GM12878 (cell line): ENCODE measurements at regions not wholly inside any gene's neighbourhood (a gene's known extent, or its start where the extent isn't known, plus 50 kb on each side); places are given as distances from the start of the nearest gene placed in this dataset.

ENCODE experiments used
- ATAC-seq: fragments of 200-7000 bp; cut with Tn5 transposase; 3 replicates; pipeline ENCODE4 v1.9.1; 2020; ENCODE audit warnings: mild to moderate bottlenecking, moderate library complexity
- BruUV-seq: library from RNA; stranded (reverse); fragments of 400-500 nt; replicated peaks from 2 replicates; lab custom pipeline; 2021; lab: Mats Ljungman, UMichigan
- CTCF ChIA-PET: fragments of 300-600 bp; sonication (Branson Sonifier 250); formaldehyde crosslinking; extraction: SDS; loops from one replicate; lab custom pipeline; 2021; ENCODE audit warnings: inconsistent platforms; lab: Yijun Ruan, JAX
- POLR2A ChIA-PET: fragments of 350-600 bp; formaldehyde crosslinking; extraction: SDS; loops from one replicate; lab custom pipeline; 2021; ENCODE audit warnings: inconsistent platforms; lab: Charles Lee
- RAD21 ChIA-PET: fragments of 300-600 bp; sonication (Branson Sonifier 250); formaldehyde crosslinking; loops from one replicate; lab custom pipeline; 2023; ENCODE audit warnings: antibody characterized with exemption; ENCODE audit not compliant: unreplicated experiment; lab: Charles Lee
- SMC1A ChIA-PET: fragments of 300-600 bp; sonication (Branson Sonifier 250); formaldehyde crosslinking; loops from one replicate; lab custom pipeline; 2023; ENCODE audit not compliant: unreplicated experiment, uncharacterized antibody; lab: Charles Lee
- DNase-seq: peaks from one replicate; pipeline ENCODE4 v3.0.0-alpha.2; 2011; ENCODE audit warnings: low read depth, low spot score
- FAIRE-seq: peaks from 3 replicates; lab custom pipeline; 2011; peaks lifted over from hg19 to GRCh38; lab: Jason Lieb, UNC
- H2AFZ ChIP-seq: 2 replicates; pipeline ENCODE4 v1.6.0; 2011; ENCODE audit warnings: low read depth, low read length, control low read depth; ENCODE audit not compliant: control insufficient read depth
- H3K27ac ChIP-seq: 2 replicates; pipeline ENCODE4 v1.5.1; 2011; ENCODE audit warnings: control low read depth; ENCODE audit not compliant: control insufficient read depth, insufficient read depth
- H3K27me3 ChIP-seq, 2 experiments: replicated peaks in 1 of 2; 2 replicates each; pipeline versions ENCODE4 v1.6.0 to v1.6.1; 2011; ENCODE audit warnings: low read length in 1 of 2; ENCODE audit not compliant: control insufficient read depth in 2 of 2, insufficient read depth in 2 of 2
- H3K36me3 ChIP-seq, 2 experiments: 2 replicates each; pipeline ENCODE4 v1.5.1; 2011; ENCODE audit warnings: low read length in 1 of 2; ENCODE audit not compliant: control insufficient read depth in 2 of 2, insufficient read depth in 2 of 2
- H3K4me1 ChIP-seq: 2 replicates; pipeline ENCODE4 v1.6.1; 2011; ENCODE audit warnings: mild to moderate bottlenecking, low read length, moderate library complexity, mixed read lengths; ENCODE audit not compliant: control insufficient read depth, insufficient read depth
- H3K4me2 ChIP-seq: 2 replicates; pipeline ENCODE4 v1.6.0; 2011; ENCODE audit warnings: control low read depth; ENCODE audit not compliant: control insufficient read depth, insufficient read depth
- H3K4me3 ChIP-seq: fragments of 200-600 bp; sonication (generic); 2 replicates; pipeline ENCODE4 v1.5.1; 2016
- H3K79me2 ChIP-seq: 2 replicates; pipeline ENCODE4 v1.6.0; 2011; ENCODE audit warnings: low read length; ENCODE audit not compliant: control insufficient read depth, insufficient read depth
- H3K9ac ChIP-seq: 2 replicates; pipeline ENCODE4 v1.8.0; 2011; ENCODE audit warnings: low read length, control low read depth, mixed read lengths; ENCODE audit not compliant: control insufficient read depth, insufficient read depth
- H3K9me3 ChIP-seq: replicated peaks from 3 replicates; pipeline ENCODE4 v1.5.1; 2011; ENCODE audit warnings: mild to moderate bottlenecking, low read length; ENCODE audit not compliant: control insufficient read depth, insufficient read depth
- H4K20me1 ChIP-seq: 2 replicates; pipeline ENCODE4 v1.6.0; 2011; ENCODE audit not compliant: control insufficient read depth, insufficient read depth
- BCL3 ChIP-seq: IDR thresholded peaks from 2 replicates; pipeline ENCODE4 v1.6.1; 2011; ENCODE audit warnings: borderline replicate concordance, low read depth, mild to moderate bottlenecking, moderate library complexity, low read length; ENCODE audit not compliant: insufficient read depth, poor library complexity, severe bottlenecking
- CBFB ChIP-seq: IDR thresholded peaks from 2 replicates; pipeline ENCODE4 v1.6.1; 2016; ENCODE audit warnings: antibody characterized with exemption, low read depth
- CHD1 ChIP-seq: IDR thresholded peaks from 2 replicates; pipeline ENCODE4 v1.6.1; 2012; ENCODE audit warnings: low read depth, low read length, improper control_type of control experiment
- CHD2 ChIP-seq: IDR thresholded peaks from 2 replicates; pipeline ENCODE4 v1.6.1; 2011; ENCODE audit warnings: low read depth, low read length, improper control_type of control experiment, borderline replicate concordance
- CREM ChIP-seq: IDR thresholded peaks from 2 replicates; pipeline ENCODE4 v1.6.1; 2014; ENCODE audit warnings: antibody characterized with exemption, low read depth
- CTCF ChIP-seq, 3 experiments: IDR thresholded peaks in 2 of 3; conservative IDR thresholded peaks in 1 of 3; 2 replicates each; pipeline ENCODE4 v1.5.1; 2011; ENCODE audit warnings: low read depth in 3 of 3, low read length in 3 of 3, mild to moderate bottlenecking in 3 of 3, control low read depth in 2 of 3, moderate library complexity in 2 of 3, inconsistent platforms in 1 of 3, mixed read lengths in 1 of 3; ENCODE audit not compliant: control insufficient read depth in 2 of 3, insufficient read depth in 1 of 3; ENCODE audit errors: extremely low read depth in 1 of 3
- CUX1 ChIP-seq: IDR thresholded peaks from 2 replicates; pipeline ENCODE4 v1.6.1; 2012; ENCODE audit warnings: improper control_type of control experiment, low read depth, low read length; ENCODE audit not compliant: insufficient replicate concordance
- GATAD2B ChIP-seq: fragments of 450-650 bp; conservative IDR thresholded peaks from 2 replicates; pipeline ENCODE4 v1.6.1; 2017; ENCODE audit warnings: low read depth, mild to moderate bottlenecking, moderate library complexity
- HDAC6 ChIP-seq: fragments of 200-600 bp; sonication (generic); IDR thresholded peaks from one replicate; pipeline ENCODE4 v1.8.0; 2017; ENCODE audit warnings: antibody characterized with exemption; ENCODE audit not compliant: unreplicated experiment
- NFIC ChIP-seq: IDR thresholded peaks from 2 replicates; pipeline ENCODE4 v1.6.1; 2012; ENCODE audit warnings: low read depth, mild to moderate bottlenecking, inconsistent platforms, low read length, moderate library complexity
- NRF1 ChIP-seq: conservative IDR thresholded peaks from 2 replicates; pipeline ENCODE4 v1.6.1; 2011; ENCODE audit warnings: mild to moderate bottlenecking, low read depth, low read length, improper control_type of control experiment
- SMAD1 ChIP-seq: fragments of 450-650 bp; IDR thresholded peaks from 2 replicates; pipeline ENCODE4 v1.6.1; 2018; ENCODE audit warnings: mild to moderate bottlenecking, low read depth; ENCODE audit not compliant: partially characterized antibody
- SMARCA5 ChIP-seq: fragments of 450-650 bp; IDR thresholded peaks from 2 replicates; pipeline ENCODE4 v1.6.1; 2017; ENCODE audit warnings: mild to moderate bottlenecking
- SUPT20H ChIP-seq: IDR thresholded peaks from 2 replicates; pipeline ENCODE4 v1.6.1; 2011; ENCODE audit warnings: low read depth, mild to moderate bottlenecking, low read length, moderate library complexity, borderline replicate concordance; ENCODE audit not compliant: control insufficient read depth
- ZNF24 ChIP-seq: fragments of 450-650 bp; IDR thresholded peaks from 2 replicates; pipeline ENCODE4 v1.6.1; 2017; ENCODE audit warnings: antibody characterized with exemption, mild to moderate bottlenecking
- WGBS: methylation state at CpG from one replicate; pipeline ENCODE4 v1.1.6; 2016; ENCODE audit warnings: low lambda C conversion rate; ENCODE audit not compliant: insufficient replicate concordance, insufficient coverage; ENCODE audit errors: missing lambda C conversion rate; 5-methylcytosine and 5-hydroxymethylcytosine counted together
- in situ Hi-C: fragments of 300-500 bp; cut with MboI; formaldehyde crosslinking; loops from 9 replicates; pipeline ENCODE4 v1.14.3; 2018; ENCODE audit warnings: mixed read lengths
- intact Hi-C: fragments of 100-400 bp; cut with micrococcal nuclease; formaldehyde crosslinking; loops from one replicate; pipeline ENCODE4 v1.14.2; 2022; ENCODE audit not compliant: unreplicated experiment

- H3K4me2 ChIP-seq: no peak overlapping the region
- no peak overlapping the region for H2AFZ ChIP-seq
- no peak overlapping the region for H3K4me3 ChIP-seq
- in situ Hi-C loops: no loop called here
- H3K36me3 ChIP-seq: no peaks in the 10 kb centered on the region
- BruUV-seq: no TSS peak
- no peak overlapping the region for H3K9ac ChIP-seq
- no peaks in the 10 kb centered on the region for H4K20me1 ChIP-seq
- SMC1A ChIA-PET: no interaction called here
- intact Hi-C loops: no loop called here
- POLR2A ChIA-PET: no interaction called here
- FAIRE-seq: no peak
- H3K79me2 ChIP-seq: no peaks in the 10 kb centered on the region
- CTCF ChIA-PET: no interaction called here
- H3K4me1 ChIP-seq: no peaks in the 10 kb centered on the region
- no peak for ATAC-seq
- DNase-seq: no peak
- 24% methylated on average over 23 of the region's 23 CpGs for WGBS
- RAD21 ChIA-PET: no interaction called here
- H3K9me3 ChIP-seq: no peaks in the 10 kb centered on the region
- H3K27me3 ChIP-seq: no peaks in the 10 kb centered on the region
- no peak overlapping the region for H3K27ac ChIP-seq
- no peak for TF ChIP-seq ZNF24
- TF ChIP-seq NRF1: no peak
- no peak for TF ChIP-seq SMARCA5
- TF ChIP-seq CTCF (IDR thresholded peaks at IDR 0.05 in 2 of 3, conservative IDR thresholded peaks at IDR 0.05 in 1 of 3; ENCODE audit: control insufficient read depth in 2 of 3, extremely low read depth in 1 of 3, insufficient read depth in 1 of 3, low read depth in 3 of 3, low read length in 3 of 3): no peak
- TF ChIP-seq SUPT20H: no peak
- no peak for TF ChIP-seq CHD2
- TF ChIP-seq CREM: no peak
- TF ChIP-seq BCL3: no peak
- TF ChIP-seq CBFB: no peak
- TF ChIP-seq CHD1: no peak
- no peak for TF ChIP-seq CUX1
- TF ChIP-seq GATAD2B: no peak
- no peak for TF ChIP-seq HDAC6
- no peak for TF ChIP-seq NFIC
- TF ChIP-seq SMAD1: no peak
These were observed 289.5 kb downstream of the IRX2 start for GRCh38 chr5:2461701-2462691.
